ENCODE measurements at regions not wholly inside any gene's neighbourhood (a gene's known extent, or its start where the extent isn't known, plus 50 kb on each side); places are given as distances from the start of the nearest gene placed in this dataset.

GRCh38 chr6:4187480-4187879, 52.1 kb upstream of the ECI2 start:
- TF ChIP-seq POLR2A (IDR thresholded peaks at IDR 0.05; ENCODE audit: low read depth, low read length): no peak
- TF ChIP-seq TAF1 (IDR thresholded peaks at IDR 0.05; ENCODE audit: low read depth, low read length): no peak
- TF ChIP-seq POLR2AphosphoS5 (IDR thresholded peaks at IDR 0.05; ENCODE audit: low read depth, low read length): no peak

Measured in GM12891 (cell line).